ENCODE measurements at regions not wholly inside any gene's neighbourhood (a gene's known extent, or its start where the extent isn't known, plus 50 kb on each side); places are given as distances from the start of the nearest gene placed in this dataset.

DNA sequence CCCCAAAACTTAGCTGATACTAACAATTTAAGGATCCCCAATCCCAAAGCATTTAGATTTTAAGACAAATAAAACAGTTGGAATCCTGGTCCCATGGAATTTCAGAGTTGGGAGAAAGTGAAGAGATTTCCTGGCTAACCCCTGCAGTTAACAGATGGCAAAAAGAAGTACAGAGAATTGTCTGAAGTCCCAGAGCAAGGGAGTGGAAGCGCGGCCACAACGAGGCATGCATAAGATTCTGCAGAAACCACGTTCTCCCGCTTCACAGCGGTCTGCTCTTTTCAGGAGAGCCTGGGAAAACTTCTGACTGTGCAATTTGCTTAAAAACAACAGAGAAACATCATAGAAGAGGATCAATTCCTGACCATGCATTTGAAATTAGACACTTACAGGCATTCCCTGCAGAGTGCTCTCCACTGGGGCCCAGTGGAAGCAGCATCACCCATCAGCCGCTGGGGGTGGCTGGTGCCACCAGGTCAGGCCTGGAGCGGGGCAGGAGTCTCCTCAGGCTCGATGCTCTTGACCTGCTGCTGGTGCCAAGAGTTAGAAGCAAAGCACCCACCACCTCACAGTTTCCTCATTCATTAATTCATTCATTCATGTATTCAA, 226.7 kb upstream of the POU3F1 start:
- no peak for TF ChIP-seq CTCF (IDR thresholded peaks at IDR 0.05)
- no peak for TF ChIP-seq POLR2AphosphoS5 (IDR thresholded peaks at IDR 0.05)
- TF ChIP-seq EP300 (IDR thresholded peaks at IDR 0.05) = no peak
